ENCODE measurements at regions not wholly inside any gene's neighbourhood (a gene's known extent, or its start where the extent isn't known, plus 50 kb on each side); places are given as distances from the start of the nearest gene placed in this dataset.

- no peak for DNase-seq (ENCODE audit: low spot score)
- TF ChIP-seq CTCF (IDR thresholded peaks at IDR 0.05; ENCODE audit: extremely low read depth, missing control alignments) = peak; percentile 25
Observed at GRCh38 chr2:193240752-193241151, 1046.0 kb upstream of the TMEFF2 start.

- no peak for TF ChIP-seq CTCF (IDR thresholded peaks at IDR 0.05; ENCODE audit: extremely low read depth, missing control alignments)
- no peak for DNase-seq (ENCODE audit: low spot score)
Observed at GRCh38 chr2:193231634-193232033, 1036.9 kb upstream of the TMEFF2 start.

- no peak for DNase-seq (ENCODE audit: low spot score)
- TF ChIP-seq CTCF (IDR thresholded peaks at IDR 0.05; ENCODE audit: extremely low read depth, missing control alignments) = no peak
Observed at GRCh38 chr2:193228276-193228675, 1033.5 kb upstream of the TMEFF2 start.

- no peak for TF ChIP-seq CTCF (IDR thresholded peaks at IDR 0.05; ENCODE audit: extremely low read depth, missing control alignments)
- no peak for DNase-seq (ENCODE audit: low spot score)
Observed at GRCh38 chr2:193222454-193222853, 1027.7 kb upstream of the TMEFF2 start.

- DNase-seq (ENCODE audit: low spot score) = no peak
- no peak for TF ChIP-seq CTCF (IDR thresholded peaks at IDR 0.05; ENCODE audit: extremely low read depth, missing control alignments)
Observed at GRCh38 chr2:193219413-193219812, 1024.7 kb upstream of the TMEFF2 start.

GRCh38 chr2:193201583-193201982 is 1006.9 kb upstream of the TMEFF2 start:
- TF ChIP-seq CTCF (IDR thresholded peaks at IDR 0.05; ENCODE audit: extremely low read depth, missing control alignments) = no peak
- no peak for DNase-seq (ENCODE audit: low spot score)

GRCh38 chr2:193199322-193199721 is 1004.6 kb upstream of the TMEFF2 start:
- no peak for TF ChIP-seq CTCF (IDR thresholded peaks at IDR 0.05; ENCODE audit: extremely low read depth, missing control alignments)
- no peak for DNase-seq (ENCODE audit: low spot score)

All from GM20000 (cell line).